Testis (tissue), 2 donors: ENCODE measurements at regions not wholly inside any gene's neighbourhood (a gene's known extent, or its start where the extent isn't known, plus 50 kb on each side); places are given as distances from the start of the nearest gene placed in this dataset.

Experiments
- DNase-seq: peaks from one replicate; pipeline ENCODE4 v3.0.0-alpha.2; 2019
- H3K27ac ChIP-seq, 2 donors: fragments of 200-600 bp; sonication (generic); one replicate each; pipeline ENCODE4 v1.5.1; 2019
- H3K27me3 ChIP-seq: fragments of 200-600 bp; sonication (generic); one replicate; pipeline ENCODE4 v1.5.1; 2019
- H3K36me3 ChIP-seq: fragments of 200-600 bp; sonication (generic); one replicate; pipeline ENCODE4 v1.5.1; 2017; ENCODE audit warnings: low read depth; ENCODE audit errors: missing control alignments
- H3K4me1 ChIP-seq: fragments of 200-600 bp; sonication (generic); one replicate; pipeline ENCODE4 v1.5.1; 2019
- H3K4me3 ChIP-seq, 2 donors: fragments of 200-600 bp; sonication (generic); one replicate each; pipeline ENCODE4 v1.5.1; 2017 to 2019
- H3K9me3 ChIP-seq: fragments of 200-600 bp; sonication (generic); one replicate; pipeline ENCODE4 v1.5.1; 2017
- CTCF ChIP-seq, 3 experiments: fragments of 450-650 bp in 2 of 3; fragments of 200-600 bp in 1 of 3; sonication (generic) in 1 of 3; IDR thresholded peaks; one replicate each; pipeline ENCODE4 v1.5.1; 2016 to 2019; ENCODE audit warnings: antibody characterized with exemption in 3 of 3, mild to moderate bottlenecking in 2 of 3, moderate library complexity in 1 of 3
- POLR2A ChIP-seq: fragments of 450-650 bp; IDR thresholded peaks from one replicate; pipeline ENCODE4 v1.6.1; 2017; ENCODE audit warnings: antibody characterized with exemption, mild to moderate bottlenecking, moderate library complexity
- WGBS, 2 donors: methylation state at CpG; one replicate each; pipeline ENCODE4 v1.1.5; 2018; 5-methylcytosine and 5-hydroxymethylcytosine counted together
- intact Hi-C: fragments of 100-400 bp; cut with DNase I; formaldehyde crosslinking; loops from one replicate; pipeline ENCODE4 v1.15.1; 2023; ENCODE audit warnings: low total_unique reads

GRCh38 chr2:195606179-195606578 lies 50.8 kb upstream of the SLC39A10 start:
- intact Hi-C loops, result no loop called here
- no peaks in the 10 kb centered on the region for H3K9me3 ChIP-seq
- no peak overlapping the region for H3K4me3 ChIP-seq
- H3K27ac ChIP-seq, result no peak overlapping the region
- no peaks in the 10 kb centered on the region for H3K27me3 ChIP-seq
- no peaks in the 10 kb centered on the region for H3K4me1 ChIP-seq
- TF ChIP-seq CTCF (IDR thresholded peaks at IDR 0.05) (no peak), POLR2A (no peak)
- no peak for DNase-seq
- no peaks in the 10 kb centered on the region for H3K36me3 ChIP-seq

- TF ChIP-seq POLR2A (no peak), CTCF (IDR thresholded peaks at IDR 0.05) (no peak)
- no peak overlapping the region for H3K4me3 ChIP-seq
- WGBS, 2 donors, result 88 to 95% methylated on average over 5 of the region's 5 CpGs
- no peak for DNase-seq
- H3K9me3 ChIP-seq, result no peaks in the 10 kb centered on the region
- intact Hi-C loops, result no loop called here
- H3K36me3 ChIP-seq, result no peaks in the 10 kb centered on the region
- H3K4me1 ChIP-seq, result no peaks in the 10 kb centered on the region
- H3K27ac ChIP-seq, result no peak overlapping the region
- no peaks in the 10 kb centered on the region for H3K27me3 ChIP-seq
Observed at GRCh38 chr2:195604706-195605105, 52.3 kb upstream of the SLC39A10 start.

- Histone ChIP-seq H3K36me3 (no peaks in the 10 kb centered on the region), H3K4me1 (no peaks in the 10 kb centered on the region), H3K27ac (no peak overlapping the region), H3K4me3 (no peak overlapping the region), H3K9me3 (no peaks in the 10 kb centered on the region), H3K27me3 (no peaks in the 10 kb centered on the region)
- WGBS, 2 donors, result 84 to 85% methylated on average over 4 of the region's 4 CpGs
- intact Hi-C loops, result no loop called here
- no peak for DNase-seq
- TF ChIP-seq POLR2A (no peak), CTCF (IDR thresholded peaks at IDR 0.05) (no peak)
Observed at GRCh38 chr2:195603998-195604397, 53.0 kb upstream of the SLC39A10 start.

- no peaks in the 10 kb centered on the region for H3K27me3 ChIP-seq
- no peak overlapping the region for H3K4me3 ChIP-seq
- intact Hi-C loops, result no loop called here
- no peaks in the 10 kb centered on the region for H3K9me3 ChIP-seq
- TF ChIP-seq POLR2A (no peak), CTCF (IDR thresholded peaks at IDR 0.05) (no peak)
- no peaks in the 10 kb centered on the region for H3K4me1 ChIP-seq
- 89% methylated on average over 4 of the region's 4 CpGs for WGBS, 2 donors
- H3K27ac ChIP-seq, result no peak overlapping the region
- no peaks in the 10 kb centered on the region for H3K36me3 ChIP-seq
- DNase-seq, result no peak
Observed at GRCh38 chr2:195603408-195603807, 53.6 kb upstream of the SLC39A10 start.

- Histone ChIP-seq H3K36me3 (no peaks in the 10 kb centered on the region), H3K27me3 (no peaks in the 10 kb centered on the region), H3K4me1 (no peaks in the 10 kb centered on the region), H3K9me3 (no peaks in the 10 kb centered on the region), H3K4me3 (no peak overlapping the region), H3K27ac (no peak overlapping the region)
- DNase-seq, result no peak
- no peak for TF ChIP-seq POLR2A
- TF ChIP-seq CTCF (IDR thresholded peaks at IDR 0.05), result no peak
- intact Hi-C loops, result no loop called here
- 62 to 81% methylated on average over 7 of the region's 7 CpGs for WGBS, 2 donors
Observed at GRCh38 chr2:195602687-195603086, 54.3 kb upstream of the SLC39A10 start.
